ENCODE measurements at regions not wholly inside any gene's neighbourhood (a gene's known extent, or its start where the extent isn't known, plus 50 kb on each side); places are given as distances from the start of the nearest gene placed in this dataset.

- no peak for TF ChIP-seq EZH2 (IDR thresholded peaks at IDR 0.05; ENCODE audit: borderline replicate concordance, insufficient read depth, low read depth, low read length, poor library complexity, severe bottlenecking)
- no peak for TF ChIP-seq CTCF (IDR thresholded peaks at IDR 0.05)
These were observed 137.2 kb downstream of the AHSP start for GRCh38 chr16:31664683-31665482.
